SIG-M5 treated with dmso at 0.1 percent for 504 hours (cell line): ENCODE measurements at regions not wholly inside any gene's neighbourhood (a gene's known extent, or its start where the extent isn't known, plus 50 kb on each side); places are given as distances from the start of the nearest gene placed in this dataset.

Source experiments
- DNase-seq: peaks from one replicate; lab custom pipeline; 2025; ENCODE audit not compliant: unreplicated experiment; lab: John Stamatoyannopoulos, UW

DNA sequence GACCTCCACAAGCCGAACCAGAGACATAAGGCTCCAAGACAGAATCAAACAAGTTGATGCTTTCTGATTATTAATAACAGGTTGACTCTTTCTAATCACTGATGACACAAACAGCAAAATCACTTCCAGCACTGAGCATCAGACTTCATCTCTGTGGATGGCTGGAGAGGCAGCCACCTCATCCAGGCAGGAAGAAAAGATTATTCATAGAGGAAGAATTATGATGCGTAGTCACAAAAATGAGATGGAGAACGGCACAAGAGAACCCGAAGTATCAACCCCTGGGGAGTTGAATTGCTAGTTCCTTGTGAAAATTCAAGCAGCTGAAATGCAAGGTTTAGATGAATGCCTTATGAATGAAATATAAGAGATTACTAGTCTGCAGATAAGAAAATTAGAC lies 49.9 kb upstream of the LMCD1 start:
- DNase-seq = no peak
